OCI-LY7 (cell line): ENCODE measurements at regions not wholly inside any gene's neighbourhood (a gene's known extent, or its start where the extent isn't known, plus 50 kb on each side); places are given as distances from the start of the nearest gene placed in this dataset.

Source experiments
- BruUV-seq: library from RNA; stranded (reverse); fragments of 400-500 nt; replicated peaks from 2 replicates; lab custom pipeline; 2021; lab: Mats Ljungman, UMichigan
- CTCF ChIA-PET: fragments of 300-600 bp; sonication (Branson Sonifier 250); formaldehyde crosslinking; loops from one replicate; lab custom pipeline; 2022; ENCODE audit warnings: antibody characterized with exemption; ENCODE audit not compliant: unreplicated experiment; lab: Charles Lee
- POLR2A ChIA-PET: fragments of 300-600 bp; sonication (Branson Sonifier 250); formaldehyde crosslinking; loops from one replicate; lab custom pipeline; 2022; ENCODE audit warnings: antibody characterized with exemption; lab: Charles Lee
- DNase-seq: peaks from one replicate; pipeline ENCODE4 v3.0.0-alpha.2; 2015; ENCODE audit warnings: low spot score
- H2AFZ ChIP-seq: fragments of 200-600 bp; sonication (generic), shearing (Covaris generic); 2 replicates; pipeline ENCODE4 v1.6.1; 2014; ENCODE audit warnings: mild to moderate bottlenecking, antibody characterized with exemption, low read length, moderate library complexity
- H3K27ac ChIP-seq: fragments of 200-600 bp; sonication (generic); 2 replicates; pipeline ENCODE4 v1.5.1; 2014; ENCODE audit warnings: mixed run types, low read depth, mild to moderate bottlenecking, moderate library complexity, low read length, inconsistent platforms; ENCODE audit not compliant: poor library complexity, severe bottlenecking
- H3K36me3 ChIP-seq: fragments of 200-600 bp; sonication (generic); 2 replicates; pipeline ENCODE4 v1.6.1; 2014; ENCODE audit warnings: mild to moderate bottlenecking, antibody characterized with exemption, low read length, moderate library complexity, mixed read lengths; ENCODE audit not compliant: insufficient read depth
- H3K4me1 ChIP-seq: fragments of 200-600 bp; sonication (generic); 2 replicates; pipeline ENCODE4 v1.5.1; 2014; ENCODE audit warnings: mild to moderate bottlenecking, low read length; ENCODE audit not compliant: insufficient read depth, poor library complexity, severe bottlenecking
- H3K4me2 ChIP-seq: fragments of 200-600 bp; sonication (generic); 2 replicates; pipeline ENCODE4 v1.6.1; 2014; ENCODE audit warnings: mild to moderate bottlenecking, low read length
- H3K4me3 ChIP-seq: fragments of 200-600 bp; sonication (generic); 2 replicates; pipeline ENCODE4 v1.5.1; 2014; ENCODE audit warnings: mild to moderate bottlenecking, low read depth, low read length; ENCODE audit not compliant: poor library complexity, severe bottlenecking
- H3K79me2 ChIP-seq: fragments of 200-600 bp; sonication (generic); 2 replicates; pipeline ENCODE4 v1.6.1; 2016; ENCODE audit warnings: low read depth, mild to moderate bottlenecking, low read length, moderate library complexity, mixed read lengths; ENCODE audit not compliant: insufficient read depth
- H3K9me2 ChIP-seq: fragments of 200-600 bp; sonication (generic); 2 replicates; pipeline ENCODE4 v1.6.1; 2016; ENCODE audit warnings: mild to moderate bottlenecking, low read length, mixed read lengths; ENCODE audit not compliant: insufficient read depth
- H3K9me3 ChIP-seq: fragments of 200-600 bp; sonication (generic); 2 replicates; pipeline ENCODE4 v1.6.1; 2014; ENCODE audit warnings: mild to moderate bottlenecking, mixed run types, low read length, mixed read lengths
- H4K20me1 ChIP-seq: fragments of 200-600 bp; sonication (generic); 2 replicates; pipeline ENCODE4 v1.6.1; 2014; ENCODE audit warnings: mild to moderate bottlenecking, antibody characterized with exemption, low read length, moderate library complexity, mixed read lengths; ENCODE audit not compliant: insufficient read depth
- EZH2phosphoT487 ChIP-seq: fragments of 200-600 bp; sonication (generic); IDR thresholded peaks from 2 replicates; pipeline ENCODE4 v1.6.1; 2018; ENCODE audit warnings: low read depth, borderline replicate concordance, mild to moderate bottlenecking, mixed run types, antibody characterized with exemption, low read length, moderate library complexity, mixed read lengths
- intact Hi-C: fragments of 100-400 bp; cut with micrococcal nuclease; formaldehyde crosslinking; loops from one replicate; pipeline ENCODE4 v1.10.0; 2022; ENCODE audit not compliant: unreplicated experiment
- TF ChIP-seq, protein P1 (sequence below): fragments of 200-600 bp; sonication (generic); conservative IDR thresholded peaks from 2 replicates; pipeline ENCODE4 v1.5.1; 2014; ENCODE audit warnings: mild to moderate bottlenecking, antibody characterized with exemption, low read length, moderate library complexity, mixed read lengths

DNA sequence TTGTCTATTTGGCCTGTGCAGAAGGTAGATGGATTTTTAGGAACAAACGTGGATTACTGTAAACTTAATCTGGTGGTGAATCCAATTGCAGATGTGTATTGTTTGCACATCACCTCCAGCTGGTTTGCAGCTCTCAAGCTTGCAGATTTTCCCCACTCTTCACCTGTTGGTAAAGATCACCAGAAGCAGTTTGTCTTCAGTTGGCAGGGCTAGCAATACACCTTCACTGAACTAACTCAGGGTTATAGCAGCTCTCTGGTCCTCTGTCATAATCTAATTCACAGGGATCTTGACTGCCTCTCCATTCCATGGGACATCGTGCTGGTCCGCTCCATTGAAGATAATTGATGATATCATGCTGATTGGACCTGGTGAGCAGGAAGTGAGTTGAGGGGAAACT lies 181.5 kb downstream of the VAPA start:
- H3K4me3 ChIP-seq, result no peak overlapping the region
- no TSS peak for BruUV-seq
- H3K79me2 ChIP-seq, result no peaks in the 10 kb centered on the region
- H3K9me3 ChIP-seq, result no peaks in the 10 kb centered on the region
- no peak overlapping the region for H3K27ac ChIP-seq
- intact Hi-C loops, result no loop called here
- no peaks in the 10 kb centered on the region for H3K4me1 ChIP-seq
- TF ChIP-seq EZH2phosphoT487, result no peak
- TF ChIP-seq, protein P1, sequence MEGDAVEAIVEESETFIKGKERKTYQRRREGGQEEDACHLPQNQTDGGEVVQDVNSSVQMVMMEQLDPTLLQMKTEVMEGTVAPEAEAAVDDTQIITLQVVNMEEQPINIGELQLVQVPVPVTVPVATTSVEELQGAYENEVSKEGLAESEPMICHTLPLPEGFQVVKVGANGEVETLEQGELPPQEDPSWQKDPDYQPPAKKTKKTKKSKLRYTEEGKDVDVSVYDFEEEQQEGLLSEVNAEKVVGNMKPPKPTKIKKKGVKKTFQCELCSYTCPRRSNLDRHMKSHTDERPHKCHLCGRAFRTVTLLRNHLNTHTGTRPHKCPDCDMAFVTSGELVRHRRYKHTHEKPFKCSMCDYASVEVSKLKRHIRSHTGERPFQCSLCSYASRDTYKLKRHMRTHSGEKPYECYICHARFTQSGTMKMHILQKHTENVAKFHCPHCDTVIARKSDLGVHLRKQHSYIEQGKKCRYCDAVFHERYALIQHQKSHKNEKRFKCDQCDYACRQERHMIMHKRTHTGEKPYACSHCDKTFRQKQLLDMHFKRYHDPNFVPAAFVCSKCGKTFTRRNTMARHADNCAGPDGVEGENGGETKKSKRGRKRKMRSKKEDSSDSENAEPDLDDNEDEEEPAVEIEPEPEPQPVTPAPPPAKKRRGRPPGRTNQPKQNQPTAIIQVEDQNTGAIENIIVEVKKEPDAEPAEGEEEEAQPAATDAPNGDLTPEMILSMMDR, result no peak
- CTCF ChIA-PET, result no interaction called here
- no peaks in the 10 kb centered on the region for H4K20me1 ChIP-seq
- no peak for DNase-seq
- POLR2A ChIA-PET, result no interaction called here
- no peaks in the 10 kb centered on the region for H3K36me3 ChIP-seq
- H3K4me2 ChIP-seq, result no peak overlapping the region
- H3K9me2 ChIP-seq, result no peaks in the 10 kb centered on the region
- no peak overlapping the region for H2AFZ ChIP-seq

DNA sequence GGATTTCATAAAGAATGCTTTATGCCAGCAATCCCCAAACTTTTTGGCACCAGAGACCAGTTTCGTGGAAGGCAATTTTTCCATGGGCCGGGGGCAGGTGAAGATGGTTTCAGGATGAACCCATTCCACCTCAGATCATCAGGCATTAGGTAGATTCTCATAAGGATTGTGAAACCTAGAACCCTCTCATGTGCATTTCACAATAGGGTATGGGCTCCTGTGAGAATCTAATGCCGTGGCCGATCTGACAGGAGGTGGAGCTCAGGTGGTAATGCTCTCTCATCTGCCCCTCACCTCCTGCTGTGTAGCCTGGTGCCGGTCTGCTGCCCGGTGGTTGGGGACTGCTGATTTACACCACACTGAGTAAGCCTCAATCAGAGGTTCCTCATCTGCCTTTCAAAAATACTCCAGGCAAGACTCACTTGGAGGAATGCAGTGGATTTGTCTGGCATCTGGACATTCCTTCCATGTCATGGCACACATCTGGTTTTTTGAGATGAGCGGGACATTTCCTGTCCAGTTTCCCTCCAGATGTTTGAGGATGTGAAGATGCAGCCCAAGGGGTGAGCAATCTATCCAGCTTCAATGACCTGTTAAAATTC lies 185.8 kb downstream of the VAPA start:
- no peak overlapping the region for H3K4me2 ChIP-seq
- CTCF ChIA-PET, result no interaction called here
- no peak overlapping the region for H2AFZ ChIP-seq
- H3K9me2 ChIP-seq, result no peaks in the 10 kb centered on the region
- POLR2A ChIA-PET, result interaction anchor here (0.6 kb wide), 1 partner anchor 383 kb away, joined by 3 read pairs; no protein-coding TSS in a partner anchor
- H3K4me3 ChIP-seq, result no peak overlapping the region
- no peaks in the 10 kb centered on the region for H3K79me2 ChIP-seq
- H3K36me3 ChIP-seq, result no peaks in the 10 kb centered on the region
- H3K27ac ChIP-seq, result no peak overlapping the region
- no TSS peak for BruUV-seq
- H4K20me1 ChIP-seq, result no peaks in the 10 kb centered on the region
- no peaks in the 10 kb centered on the region for H3K9me3 ChIP-seq
- no peak for DNase-seq
- intact Hi-C loops, result no loop called here
- no peaks in the 10 kb centered on the region for H3K4me1 ChIP-seq
- TF ChIP-seq EZH2phosphoT487, result no peak
- TF ChIP-seq, protein P1, result no peak

DNA sequence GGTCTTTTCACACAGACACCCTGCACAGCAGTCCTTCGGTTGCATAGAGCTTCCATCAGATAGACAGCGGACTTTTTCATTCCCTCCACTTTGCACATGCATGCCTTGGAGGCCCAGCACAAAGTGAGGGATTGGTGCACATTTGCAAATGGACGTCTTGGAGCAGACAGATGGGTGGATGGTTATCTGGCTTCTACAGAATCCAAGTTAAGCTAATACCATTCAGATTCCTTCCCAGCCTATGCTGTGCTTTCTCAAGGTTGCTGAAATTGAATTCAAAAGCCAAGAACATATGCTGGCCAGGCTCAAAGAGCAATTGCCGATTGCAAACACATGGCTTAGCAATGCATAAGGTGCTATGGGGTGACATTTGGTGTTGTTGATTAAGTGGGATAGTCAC lies 186.4 kb downstream of the VAPA start:
- Histone ChIP-seq H3K9me3 (no peaks in the 10 kb centered on the region), H2AFZ (no peak overlapping the region), H3K4me1 (no peaks in the 10 kb centered on the region), H3K36me3 (no peaks in the 10 kb centered on the region), H3K9me2 (no peaks in the 10 kb centered on the region), H3K4me2 (no peak overlapping the region), H3K4me3 (no peak overlapping the region), H4K20me1 (no peaks in the 10 kb centered on the region), H3K27ac (no peak overlapping the region), H3K79me2 (no peaks in the 10 kb centered on the region)
- ChIA-PET POLR2A (no interaction called here), CTCF (no interaction called here)
- no TSS peak for BruUV-seq
- TF ChIP-seq, protein P1, result no peak
- TF ChIP-seq EZH2phosphoT487, result no peak
- intact Hi-C loops, result no loop called here
- DNase-seq, result no peak
